HCT116 (cell line): ENCODE measurements at regions not wholly inside any gene's neighbourhood (a gene's known extent, or its start where the extent isn't known, plus 50 kb on each side); places are given as distances from the start of the nearest gene placed in this dataset.

Experiments used
- ATAC-seq: fragments of 200-7000 bp; cut with Tn5 transposase; 2 replicates; pipeline ENCODE4 v1.9.1; 2020; ENCODE audit warnings: mild to moderate bottlenecking, moderate library complexity
- BruUV-seq: library from RNA; stranded (reverse); fragments of 400-500 nt; replicated peaks from 2 replicates; lab custom pipeline; 2021; lab: Mats Ljungman, UMichigan
- CTCF ChIA-PET: fragments of 300-600 bp; sonication (Branson Sonifier 250); formaldehyde crosslinking; loops from one replicate; lab custom pipeline; 2021; ENCODE audit warnings: antibody characterized with exemption; lab: Charles Lee
- POLR2A ChIA-PET: fragments of 300-600, 350-600 bp; sonication (Branson Sonifier 250); formaldehyde crosslinking; loops from one replicate; lab custom pipeline; 2021; ENCODE audit warnings: antibody characterized with exemption; lab: Charles Lee
- RAD21 ChIA-PET, 2 experiments: fragments of 300-600 bp; sonication (Branson Sonifier 250); formaldehyde crosslinking; loops; one replicate each; lab custom pipeline; 2023; ENCODE audit warnings: low total read pairs in 2 of 2; ENCODE audit not compliant: uncharacterized antibody in 2 of 2, unreplicated experiment in 2 of 2, low non-redundant PET in 1 of 2; lab: Charles Lee
- DNase-seq: peaks from one replicate; pipeline ENCODE4 v3.0.0-alpha.2; 2010; ENCODE audit warnings: low read depth, low spot score
- H2AFZ ChIP-seq: fragments of 200-600 bp; shearing (Covaris generic), sonication (generic); 2 replicates; pipeline ENCODE4 v1.6.1; 2017; ENCODE audit warnings: low read depth, mixed run types, mixed read lengths, antibody characterized with exemption, low read length; ENCODE audit not compliant: poor library complexity, severe bottlenecking
- H3K27ac ChIP-seq: 2 replicates; pipeline ENCODE4 v1.5.1; 2012; ENCODE audit warnings: low read depth, low read length
- H3K27me3 ChIP-seq: fragments of 200-600 bp; sonication (generic); 2 replicates; pipeline ENCODE4 v1.6.1; 2016; ENCODE audit warnings: mixed run types, low read length, mixed read lengths; ENCODE audit not compliant: insufficient read depth
- H3K36me3 ChIP-seq, 2 experiments: fragments of 200-500 bp in 1 of 2; fragments of 200-600 bp in 1 of 2; sonication (Bioruptor generic) in 1 of 2; sonication (generic) in 1 of 2; 2 replicates each; pipeline versions ENCODE4 v1.5.1 to v1.6.1; 2014 to 2016; ENCODE audit warnings: low read length in 2 of 2, inconsistent platforms in 1 of 2, mixed read lengths in 1 of 2, mixed run types in 1 of 2; ENCODE audit not compliant: insufficient read depth in 2 of 2, control insufficient read depth in 1 of 2
- H3K4me1 ChIP-seq, 2 experiments: fragments of 200-600 bp in 1 of 2; sonication (generic) in 1 of 2; 2 replicates each; pipeline versions ENCODE4 v1.5.1 to v1.6.1; 2012 to 2017; ENCODE audit warnings: low read length in 2 of 2, inconsistent platforms in 1 of 2, mild to moderate bottlenecking in 1 of 2, mixed read lengths in 1 of 2, mixed run types in 1 of 2, moderate library complexity in 1 of 2; ENCODE audit not compliant: insufficient read depth in 2 of 2, control insufficient read depth in 1 of 2
- H3K4me2 ChIP-seq: fragments of 200-600 bp; sonication (generic); 2 replicates; pipeline ENCODE4 v1.6.1; 2017; ENCODE audit warnings: mixed run types, low read length, mixed read lengths
- H3K4me3 ChIP-seq, 2 experiments: fragments of 200-600 bp in 1 of 2; sonication (generic) in 1 of 2; replicated peaks in 1 of 2; 2 replicates each; pipeline ENCODE4 v1.5.1; 2011 to 2016; ENCODE audit warnings: low read length in 2 of 2, control low read depth in 1 of 2, low read depth in 1 of 2, mild to moderate bottlenecking in 1 of 2, mixed read lengths in 1 of 2, mixed run types in 1 of 2
- H3K79me2 ChIP-seq: fragments of 200-600 bp; sonication (generic); 2 replicates; pipeline ENCODE4 v1.6.1; 2017; ENCODE audit warnings: mild to moderate bottlenecking, mixed run types, low read length, moderate library complexity, mixed read lengths; ENCODE audit not compliant: insufficient read depth
- H3K9ac ChIP-seq: fragments of 200-600 bp; sonication (generic); 2 replicates; pipeline ENCODE4 v1.6.1; 2016; ENCODE audit warnings: low read length, mixed read lengths
- H3K9me2 ChIP-seq: fragments of 200-600 bp; sonication (generic), shearing (Covaris generic); 2 replicates; pipeline ENCODE4 v1.6.1; 2017; ENCODE audit warnings: mixed run types, mild to moderate bottlenecking, moderate library complexity; ENCODE audit not compliant: insufficient read depth
- H3K9me3 ChIP-seq, 2 experiments: fragments of 200-500 bp in 1 of 2; fragments of 200-600 bp in 1 of 2; sonication (Bioruptor generic) in 1 of 2; sonication (generic) in 1 of 2; 2 replicates each; pipeline ENCODE4 v1.6.1; 2014 to 2017; ENCODE audit warnings: low read length in 2 of 2, mixed read lengths in 2 of 2, inconsistent platforms in 1 of 2, low read depth in 1 of 2, mild to moderate bottlenecking in 1 of 2, mixed run types in 1 of 2, moderate library complexity in 1 of 2; ENCODE audit not compliant: control insufficient read depth in 1 of 2, insufficient read depth in 1 of 2
- H4K20me1 ChIP-seq: fragments of 200-600 bp; sonication (generic), shearing (Covaris generic); 2 replicates; pipeline ENCODE4 v1.6.1; 2017; ENCODE audit warnings: mixed run types, mild to moderate bottlenecking, moderate library complexity; ENCODE audit not compliant: insufficient read depth
- CBX3 ChIP-seq: IDR thresholded peaks from 2 replicates; pipeline ENCODE4 v1.6.1; 2012; ENCODE audit warnings: low read depth
- ELF1 ChIP-seq: IDR thresholded peaks from 2 replicates; pipeline ENCODE4 v1.6.1; 2012; ENCODE audit warnings: low read depth, borderline replicate concordance
- EZH2 ChIP-seq: fragments of 200-600 bp; sonication (generic); IDR thresholded peaks from 2 replicates; pipeline ENCODE4 v1.6.1; 2017; ENCODE audit warnings: antibody characterized with exemption, mixed run types
- EZH2phosphoT487 ChIP-seq: fragments of 200-600 bp; IDR thresholded peaks from 2 replicates; pipeline ENCODE4 v1.6.1; 2018; ENCODE audit warnings: antibody characterized with exemption, borderline replicate concordance
- FOSL1 ChIP-seq: IDR thresholded peaks from 2 replicates; pipeline ENCODE4 v1.6.1; 2012; ENCODE audit warnings: low read depth
- RAD21 ChIP-seq: IDR thresholded peaks from 2 replicates; pipeline ENCODE4 v1.6.1; 2012; ENCODE audit warnings: low read depth, mild to moderate bottlenecking
- SP1 ChIP-seq: IDR thresholded peaks from 2 replicates; pipeline ENCODE4 v1.6.1; 2012; ENCODE audit warnings: low read depth
- SRF ChIP-seq: IDR thresholded peaks from 2 replicates; pipeline ENCODE4 v1.6.1; 2012; ENCODE audit warnings: low read depth
- ZFX ChIP-seq: fragments of 450-650 bp; IDR thresholded peaks from 2 replicates; pipeline ENCODE4 v1.6.1; 2017
- ZNF274 ChIP-seq: fragments of 200-500 bp; sonication (Bioruptor generic); IDR thresholded peaks from 2 replicates; pipeline ENCODE4 v1.6.1; 2014; ENCODE audit warnings: mild to moderate bottlenecking, low read depth, low read length, inconsistent platforms
- intact Hi-C: fragments of 100-400 bp; cut with micrococcal nuclease; formaldehyde crosslinking; loops from 2 replicates; pipeline ENCODE4 v1.10.0; 2022

DNA sequence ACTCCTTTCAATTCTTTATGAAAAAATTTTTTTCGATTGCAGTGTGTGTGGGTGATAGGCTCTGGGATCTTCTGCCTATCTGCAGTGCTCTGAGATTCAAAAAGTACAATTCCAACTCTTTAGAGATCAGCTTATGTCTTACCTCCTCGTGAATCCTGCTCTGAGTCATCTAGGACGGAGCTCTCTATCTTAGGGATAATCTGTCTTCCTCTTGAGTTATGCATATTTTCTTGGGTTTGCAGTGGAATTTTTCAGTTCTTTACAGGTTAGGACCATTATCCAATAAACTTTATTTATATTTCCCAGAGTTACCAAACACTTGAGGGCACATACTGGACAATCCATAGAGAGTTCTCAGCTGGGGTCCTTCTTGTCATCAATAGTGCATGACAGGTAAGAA lies 428.6 kb downstream of the ACTR3B start:
- RAD21 ChIA-PET, result interaction anchor here in 1 of 2 experiments (0.6 kb wide), 1 partner anchor 126 kb away, joined by 4 read pairs; no protein-coding TSS in a partner anchor
- DNase-seq, result no peak
- Histone ChIP-seq H2AFZ (no peak overlapping the region), H3K4me1 (no peaks in the 10 kb centered on the region), H3K27me3 (no peaks in the 10 kb centered on the region), H3K4me3 (no peak overlapping the region), H3K9me2 (no peaks in the 10 kb centered on the region), H3K27ac (no peak overlapping the region), H3K4me2 (no peak overlapping the region)
- CTCF ChIA-PET, result no interaction called here
- intact Hi-C loops, result no loop called here
- BruUV-seq, result no TSS peak
- POLR2A ChIA-PET, result no interaction called here
- TF ChIP-seq ELF1, result no peak
- TF ChIP-seq EZH2phosphoT487, result no peak
- no peak for TF ChIP-seq SP1
- TF ChIP-seq, all 23 proteins: peak for 0
- Histone ChIP-seq H3K9ac (no peak overlapping the region), H4K20me1 (no peaks in the 10 kb centered on the region), H3K79me2 (no peaks in the 10 kb centered on the region), H3K36me3 (no peaks in the 10 kb centered on the region), H3K9me3 (no peaks in the 10 kb centered on the region)
- ATAC-seq, result no peak

DNA sequence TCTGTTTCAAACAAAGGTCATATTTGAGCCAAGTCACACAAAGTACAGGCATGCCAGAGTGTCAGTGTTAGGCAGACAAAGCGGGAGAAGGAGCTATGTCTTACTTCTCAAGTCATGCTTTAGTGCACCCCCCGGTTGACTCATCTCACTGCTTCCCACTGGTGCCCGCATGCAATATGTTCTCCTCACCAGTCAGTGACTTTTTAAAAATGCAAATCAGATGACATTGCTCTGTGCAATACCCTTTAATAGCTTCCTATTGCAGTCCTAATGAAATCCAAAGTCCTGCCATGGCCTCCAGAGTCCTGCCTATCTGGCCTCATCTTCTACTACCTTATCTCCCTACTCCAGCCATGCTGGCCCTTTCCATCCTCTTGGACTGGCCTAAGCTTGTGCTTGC lies 429.1 kb downstream of the ACTR3B start:
- DNase-seq, result no peak
- ATAC-seq, result no peak
- no peaks in the 10 kb centered on the region for H3K9me2 ChIP-seq
- CTCF ChIA-PET, result no interaction called here
- POLR2A ChIA-PET, result no interaction called here
- BruUV-seq, result no TSS peak
- no peaks in the 10 kb centered on the region for H3K27me3 ChIP-seq
- H3K4me2 ChIP-seq, result no peak overlapping the region
- H3K9ac ChIP-seq, result no peak overlapping the region
- no peaks in the 10 kb centered on the region for H3K36me3 ChIP-seq
- RAD21 ChIA-PET, result interaction anchor here in 1 of 2 experiments (0.6 kb wide), 1 partner anchor 126 kb away, joined by 4 read pairs; no protein-coding TSS in a partner anchor
- no peaks in the 10 kb centered on the region for H4K20me1 ChIP-seq
- H2AFZ ChIP-seq, result no peak overlapping the region
- intact Hi-C loops, result no loop called here
- no peaks in the 10 kb centered on the region for H3K4me1 ChIP-seq
- H3K9me3 ChIP-seq, result no peaks in the 10 kb centered on the region
- TF ChIP-seq FOSL1, result no peak
- TF ChIP-seq ZFX, result no peak
- TF ChIP-seq CBX3, result no peak
- TF ChIP-seq EZH2phosphoT487, result no peak
- TF ChIP-seq ZNF274, result no peak
- no peak for TF ChIP-seq SRF
- TF ChIP-seq EZH2, result no peak
- TF ChIP-seq RAD21, result no peak
- no peak overlapping the region for H3K27ac ChIP-seq
- no peak overlapping the region for H3K4me3 ChIP-seq
- no peaks in the 10 kb centered on the region for H3K79me2 ChIP-seq
